ENCODE measurements at regions not wholly inside any gene's neighbourhood (a gene's known extent, or its start where the extent isn't known, plus 50 kb on each side); places are given as distances from the start of the nearest gene placed in this dataset.

DNA sequence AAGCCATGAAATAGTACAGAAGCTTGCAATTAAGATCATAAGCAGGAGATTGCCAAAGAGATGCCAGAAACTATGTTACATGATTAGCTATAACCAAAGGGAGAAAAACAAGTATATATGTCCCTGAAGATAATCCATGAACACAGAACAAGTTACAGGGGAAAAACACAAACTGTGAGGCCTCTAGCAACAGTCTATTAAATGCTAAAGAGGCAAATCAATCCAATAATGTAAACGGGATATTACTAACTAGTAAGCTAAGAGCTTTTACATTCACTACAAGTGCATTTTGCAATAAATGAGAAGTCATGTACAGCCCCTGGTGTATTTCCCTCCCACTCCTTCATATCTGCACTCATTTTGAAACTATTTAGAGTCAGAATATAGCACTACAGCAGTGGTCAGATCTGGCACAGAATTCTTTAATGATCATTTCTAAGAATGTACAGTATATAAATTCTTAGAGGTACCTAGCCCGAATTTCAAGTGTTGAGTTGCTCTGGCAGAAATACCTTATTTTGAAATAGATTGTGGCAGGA lies 449.8 kb upstream of the SMIM31 start:
- no peak for DNase-seq (ENCODE audit: low read depth, low spot score)
- POLR2A ChIA-PET, result no interaction called here
- H3K4me3 ChIP-seq (ENCODE audit: low read depth, low read length), result no peak overlapping the region
- TF ChIP-seq, protein P1, sequence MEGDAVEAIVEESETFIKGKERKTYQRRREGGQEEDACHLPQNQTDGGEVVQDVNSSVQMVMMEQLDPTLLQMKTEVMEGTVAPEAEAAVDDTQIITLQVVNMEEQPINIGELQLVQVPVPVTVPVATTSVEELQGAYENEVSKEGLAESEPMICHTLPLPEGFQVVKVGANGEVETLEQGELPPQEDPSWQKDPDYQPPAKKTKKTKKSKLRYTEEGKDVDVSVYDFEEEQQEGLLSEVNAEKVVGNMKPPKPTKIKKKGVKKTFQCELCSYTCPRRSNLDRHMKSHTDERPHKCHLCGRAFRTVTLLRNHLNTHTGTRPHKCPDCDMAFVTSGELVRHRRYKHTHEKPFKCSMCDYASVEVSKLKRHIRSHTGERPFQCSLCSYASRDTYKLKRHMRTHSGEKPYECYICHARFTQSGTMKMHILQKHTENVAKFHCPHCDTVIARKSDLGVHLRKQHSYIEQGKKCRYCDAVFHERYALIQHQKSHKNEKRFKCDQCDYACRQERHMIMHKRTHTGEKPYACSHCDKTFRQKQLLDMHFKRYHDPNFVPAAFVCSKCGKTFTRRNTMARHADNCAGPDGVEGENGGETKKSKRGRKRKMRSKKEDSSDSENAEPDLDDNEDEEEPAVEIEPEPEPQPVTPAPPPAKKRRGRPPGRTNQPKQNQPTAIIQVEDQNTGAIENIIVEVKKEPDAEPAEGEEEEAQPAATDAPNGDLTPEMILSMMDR (IDR thresholded peaks at IDR 0.05; ENCODE audit: insufficient read depth, low read length, missing control alignments), result no peak
- CTCF ChIA-PET, result no interaction called here

DNA sequence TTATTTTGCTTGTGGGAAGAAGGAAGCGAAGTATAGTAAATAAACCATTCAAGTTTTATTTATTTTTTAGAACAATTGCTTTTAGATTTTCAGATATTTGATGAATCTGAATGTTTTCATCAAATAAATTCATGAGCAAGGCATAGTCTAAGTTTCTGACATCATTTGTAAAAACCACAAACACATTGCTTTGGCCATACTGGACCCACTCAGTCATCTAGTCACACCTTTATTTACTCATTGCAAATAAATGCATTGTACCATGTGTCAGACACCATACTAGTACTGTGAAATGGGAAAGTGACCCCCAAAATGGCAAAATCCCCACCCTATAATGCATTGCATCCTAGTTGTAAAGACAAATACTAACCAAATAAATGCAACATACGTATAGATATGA lies 449.1 kb upstream of the SMIM31 start:
- ChIA-PET CTCF (no interaction called here), POLR2A (no interaction called here)
- no peak overlapping the region for H3K4me3 ChIP-seq (ENCODE audit: low read depth, low read length)
- no peak for DNase-seq (ENCODE audit: low read depth, low spot score)
- TF ChIP-seq, protein P1 (IDR thresholded peaks at IDR 0.05; ENCODE audit: insufficient read depth, low read length, missing control alignments), result no peak

DNA sequence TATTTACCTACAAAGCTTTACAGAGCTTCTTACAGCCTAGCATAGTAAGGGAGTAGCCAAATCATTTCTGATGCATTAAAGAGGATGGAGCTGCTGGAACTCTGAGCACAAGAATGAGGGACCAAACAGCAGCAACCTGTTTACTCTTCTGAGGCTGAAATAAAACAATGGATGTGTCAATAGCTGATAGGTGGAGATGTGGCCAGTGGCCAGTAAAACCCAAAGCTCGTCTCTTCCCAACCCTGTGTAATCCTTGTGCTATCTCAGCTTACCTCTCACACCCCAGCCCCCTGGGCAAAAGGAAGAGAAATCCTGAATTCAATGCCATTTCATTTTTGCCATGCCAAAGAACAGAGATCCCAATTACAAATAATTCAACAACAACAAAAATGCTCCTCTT lies 446.7 kb upstream of the SMIM31 start:
- TF ChIP-seq, protein P1 (IDR thresholded peaks at IDR 0.05; ENCODE audit: insufficient read depth, low read length, missing control alignments), result no peak
- no peak overlapping the region for H3K4me3 ChIP-seq (ENCODE audit: low read depth, low read length)
- no peak for DNase-seq (ENCODE audit: low read depth, low spot score)
- ChIA-PET POLR2A (no interaction called here), CTCF (no interaction called here)

DNA sequence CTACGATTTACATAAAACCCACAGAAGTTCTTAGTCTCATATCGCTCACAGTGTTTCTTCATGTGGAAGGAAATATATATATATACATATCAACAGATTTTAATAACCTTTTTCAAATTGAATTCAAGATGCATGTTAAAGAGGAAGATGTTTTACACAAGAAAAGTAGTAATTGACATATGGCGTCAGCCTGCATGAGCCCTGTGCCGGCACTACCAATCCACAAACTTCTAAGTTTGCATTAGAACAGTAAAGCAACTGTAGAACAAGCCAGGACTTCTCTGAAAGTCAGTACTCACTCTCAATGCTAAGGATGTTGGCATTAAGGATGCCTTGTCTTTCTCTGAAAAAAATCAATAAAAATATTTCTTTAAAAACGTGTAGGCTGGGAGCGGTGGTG lies 441.3 kb upstream of the SMIM31 start:
- CTCF ChIA-PET, result no interaction called here

DNA sequence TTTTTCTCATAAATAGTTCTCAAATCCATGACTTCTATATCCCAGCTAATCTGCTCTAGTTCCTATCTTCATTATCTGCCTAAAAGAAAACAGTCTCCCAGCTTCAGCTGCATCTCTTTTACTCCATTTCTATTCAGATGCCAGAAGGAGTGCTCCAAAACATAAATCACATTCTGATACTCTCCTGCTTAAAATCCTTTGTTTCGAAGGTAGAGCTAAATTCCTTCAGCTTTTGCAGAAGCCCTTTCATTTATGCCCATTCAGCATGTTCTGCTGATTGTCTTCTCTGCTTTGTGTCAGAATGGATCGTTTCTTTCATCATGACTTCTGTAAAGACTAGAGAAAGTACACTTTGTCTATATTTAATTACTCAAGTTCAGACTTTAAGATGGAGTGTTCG lies 440.1 kb upstream of the SMIM31 start:
- TF ChIP-seq, protein P1 (IDR thresholded peaks at IDR 0.05; ENCODE audit: insufficient read depth, low read length, missing control alignments), result no peak
- no peak for DNase-seq (ENCODE audit: low read depth, low spot score)
- POLR2A ChIA-PET, result no interaction called here
- no peak overlapping the region for H3K4me3 ChIP-seq (ENCODE audit: low read depth, low read length)
- CTCF ChIA-PET, result no interaction called here

More for the DNA sequence above, 441.3 kb upstream of the SMIM31 start:
- POLR2A ChIA-PET, result no interaction called here
- no peak overlapping the region for H3K4me3 ChIP-seq (ENCODE audit: low read depth, low read length)
- no peak for DNase-seq (ENCODE audit: low read depth, low spot score)
- TF ChIP-seq, protein P1 (IDR thresholded peaks at IDR 0.05; ENCODE audit: insufficient read depth, low read length, missing control alignments), result no peak

DNA sequence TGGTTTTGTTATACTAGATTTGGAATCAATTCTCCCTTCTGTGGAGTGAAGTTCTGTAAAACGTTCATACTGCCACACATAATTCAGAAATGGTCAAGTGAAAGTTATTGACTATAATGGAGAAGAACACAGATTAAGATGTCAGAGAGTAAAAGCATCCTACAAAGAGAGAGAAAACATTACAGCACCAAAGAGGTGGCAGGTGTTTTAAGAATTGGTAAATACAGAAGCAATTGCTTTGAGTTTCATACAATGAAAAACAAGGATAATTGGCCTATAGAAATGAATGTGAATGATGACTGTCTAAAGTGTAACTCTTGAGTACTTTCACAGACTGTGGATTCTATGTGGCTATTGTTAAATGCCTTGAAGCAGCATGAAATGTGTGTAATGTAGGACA lies 435.6 kb upstream of the SMIM31 start:
- ChIA-PET POLR2A (no interaction called here), CTCF (no interaction called here)
- H3K4me3 ChIP-seq (ENCODE audit: low read depth, low read length), result no peak overlapping the region
- TF ChIP-seq, protein P1 (IDR thresholded peaks at IDR 0.05; ENCODE audit: insufficient read depth, low read length, missing control alignments), result no peak
- DNase-seq (ENCODE audit: low read depth, low spot score), result no peak

Measured in AG04449 (cell line).